ENCODE measurements at regions not wholly inside any gene's neighbourhood (a gene's known extent, or its start where the extent isn't known, plus 50 kb on each side); places are given as distances from the start of the nearest gene placed in this dataset.

GRCh38 chr6:169902604-169903003 lies 151.2 kb downstream of the ERMARD start:
- peaks cover 5% of the 10 kb centered on the region; the same call in 1 of the 2 replicates for H3K9me3 ChIP-seq (ENCODE audit: control insufficient read depth, insufficient read depth, low read depth, low read length)
- no peaks in the 10 kb centered on the region for H3K27me3 ChIP-seq (ENCODE audit: control insufficient read depth, insufficient read depth, low read length)
- H3K9ac ChIP-seq (ENCODE audit: low read length) = no peak overlapping the region
- H3K36me3 ChIP-seq (ENCODE audit: control insufficient read depth, insufficient read depth, low read length) = no peaks in the 10 kb centered on the region
- no peak overlapping the region for H3K27ac ChIP-seq (ENCODE audit: low read depth, low read length)
- H3K4me3 ChIP-seq (ENCODE audit: low read depth, low read length) = no peak overlapping the region
- no peaks in the 10 kb centered on the region for H3K4me1 ChIP-seq (ENCODE audit: control insufficient read depth, insufficient read depth, low read length)

DNA sequence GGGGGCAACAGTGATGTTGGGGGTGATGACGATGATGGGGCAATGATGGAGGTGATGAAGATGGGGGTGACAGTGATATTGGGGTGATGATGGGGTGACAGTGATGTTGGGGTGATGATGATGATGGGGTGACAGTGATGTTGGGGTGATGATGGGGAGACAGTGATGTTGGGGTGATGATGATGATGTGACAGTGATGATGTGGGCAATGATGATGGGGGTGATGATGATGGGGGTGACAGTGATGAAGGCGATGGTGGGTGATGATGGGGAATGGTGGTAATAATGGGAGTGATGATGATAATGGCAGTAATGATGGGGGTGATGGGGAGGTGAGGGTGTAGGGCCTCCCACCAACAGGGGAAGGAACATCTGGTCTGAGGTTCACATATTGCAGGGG lies 150.6 kb downstream of the ERMARD start:
- H3K4me1 ChIP-seq (ENCODE audit: control insufficient read depth, insufficient read depth, low read length) = no peaks in the 10 kb centered on the region

DNA sequence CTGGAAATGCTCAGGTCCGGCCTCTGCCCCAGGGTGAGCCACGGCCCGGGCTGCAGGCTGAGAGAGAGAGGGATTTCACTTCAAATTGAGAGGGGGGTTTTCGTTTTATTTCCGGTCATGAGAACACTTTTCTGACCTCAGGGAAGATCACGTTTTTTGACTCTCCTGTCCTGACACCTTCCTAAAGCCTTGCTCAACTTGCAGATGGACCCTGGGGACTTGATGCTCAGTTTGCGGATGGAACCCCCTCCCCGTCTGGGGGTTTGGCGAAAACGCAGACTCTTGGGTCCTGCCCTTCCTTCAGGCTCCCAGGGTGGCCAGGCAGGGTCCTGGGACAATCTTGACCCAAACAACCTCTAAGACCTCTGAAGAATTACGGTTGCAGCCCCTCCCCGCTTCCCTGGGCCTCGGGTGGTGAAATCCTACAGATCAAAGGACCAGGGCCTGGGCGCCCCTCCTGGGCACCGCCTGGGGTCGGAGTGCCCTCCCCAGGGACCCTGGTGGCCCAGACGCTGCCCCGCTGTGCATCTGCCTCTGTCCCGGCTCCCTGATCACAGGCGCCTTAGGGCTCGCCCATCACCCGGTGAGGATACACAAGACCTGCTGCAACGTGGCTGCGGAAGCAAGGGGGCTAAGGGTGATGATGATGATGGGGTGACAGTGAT lies 148.2 kb downstream of the ERMARD start:
- no peaks in the 10 kb centered on the region for H3K4me1 ChIP-seq (ENCODE audit: control insufficient read depth, insufficient read depth, low read length)
- no peaks in the 10 kb centered on the region for H3K36me3 ChIP-seq (ENCODE audit: control insufficient read depth, insufficient read depth, low read length)
- H3K27ac ChIP-seq (ENCODE audit: low read depth, low read length) = no peak overlapping the region
- H3K9me3 ChIP-seq (ENCODE audit: control insufficient read depth, insufficient read depth, low read depth, low read length) = peaks cover 5% of the 10 kb centered on the region; the same call in 1 of the 2 replicates
- no peaks in the 10 kb centered on the region for H3K27me3 ChIP-seq (ENCODE audit: control insufficient read depth, insufficient read depth, low read length)
- H3K9ac ChIP-seq (ENCODE audit: low read length) = no peak overlapping the region
- H3K4me3 ChIP-seq (ENCODE audit: low read depth, low read length) = no peak overlapping the region

More for the DNA sequence above, 150.6 kb downstream of the ERMARD start:
- no peaks in the 10 kb centered on the region for H3K36me3 ChIP-seq (ENCODE audit: control insufficient read depth, insufficient read depth, low read length)
- no peak overlapping the region for H3K27ac ChIP-seq (ENCODE audit: low read depth, low read length)
- H3K9me3 ChIP-seq (ENCODE audit: control insufficient read depth, insufficient read depth, low read depth, low read length) = peaks cover 5% of the 10 kb centered on the region; the same call in 1 of the 2 replicates
- no peaks in the 10 kb centered on the region for H3K27me3 ChIP-seq (ENCODE audit: control insufficient read depth, insufficient read depth, low read length)
- no peak overlapping the region for H3K4me3 ChIP-seq (ENCODE audit: low read depth, low read length)
- H3K9ac ChIP-seq (ENCODE audit: low read length) = no peak overlapping the region

- no peak overlapping the region for H3K27ac ChIP-seq (ENCODE audit: low read depth, low read length)
Observed at GRCh38 chr6:169898788-169899480, 147.5 kb downstream of the ERMARD start.

GRCh38 chr6:169897601-169898358 lies 146.4 kb downstream of the ERMARD start:
- Histone ChIP-seq H3K4me1 (ENCODE audit: control insufficient read depth, insufficient read depth, low read length) (no peaks in the 10 kb centered on the region), H3K9me3 (ENCODE audit: control insufficient read depth, insufficient read depth, low read depth, low read length) (peaks cover 5% of the 10 kb centered on the region; the same call in 1 of the 2 replicates), H3K27ac (ENCODE audit: low read depth, low read length) (no peak overlapping the region), H3K27me3 (ENCODE audit: control insufficient read depth, insufficient read depth, low read length) (no peaks in the 10 kb centered on the region), H3K9ac (ENCODE audit: low read length) (no peak overlapping the region), H3K4me3 (ENCODE audit: low read depth, low read length) (no peak overlapping the region), H3K36me3 (ENCODE audit: control insufficient read depth, insufficient read depth, low read length) (no peaks in the 10 kb centered on the region)

More at GRCh38 chr6:169898788-169899480, 147.5 kb downstream of the ERMARD start:
- H3K36me3 ChIP-seq (ENCODE audit: control insufficient read depth, insufficient read depth, low read length) = no peaks in the 10 kb centered on the region
- peaks cover 5% of the 10 kb centered on the region; the same call in 1 of the 2 replicates for H3K9me3 ChIP-seq (ENCODE audit: control insufficient read depth, insufficient read depth, low read depth, low read length)
- H3K4me3 ChIP-seq (ENCODE audit: low read depth, low read length) = no peak overlapping the region
- no peaks in the 10 kb centered on the region for H3K4me1 ChIP-seq (ENCODE audit: control insufficient read depth, insufficient read depth, low read length)
- H3K9ac ChIP-seq (ENCODE audit: low read length) = no peak overlapping the region
- no peaks in the 10 kb centered on the region for H3K27me3 ChIP-seq (ENCODE audit: control insufficient read depth, insufficient read depth, low read length)

DNA sequence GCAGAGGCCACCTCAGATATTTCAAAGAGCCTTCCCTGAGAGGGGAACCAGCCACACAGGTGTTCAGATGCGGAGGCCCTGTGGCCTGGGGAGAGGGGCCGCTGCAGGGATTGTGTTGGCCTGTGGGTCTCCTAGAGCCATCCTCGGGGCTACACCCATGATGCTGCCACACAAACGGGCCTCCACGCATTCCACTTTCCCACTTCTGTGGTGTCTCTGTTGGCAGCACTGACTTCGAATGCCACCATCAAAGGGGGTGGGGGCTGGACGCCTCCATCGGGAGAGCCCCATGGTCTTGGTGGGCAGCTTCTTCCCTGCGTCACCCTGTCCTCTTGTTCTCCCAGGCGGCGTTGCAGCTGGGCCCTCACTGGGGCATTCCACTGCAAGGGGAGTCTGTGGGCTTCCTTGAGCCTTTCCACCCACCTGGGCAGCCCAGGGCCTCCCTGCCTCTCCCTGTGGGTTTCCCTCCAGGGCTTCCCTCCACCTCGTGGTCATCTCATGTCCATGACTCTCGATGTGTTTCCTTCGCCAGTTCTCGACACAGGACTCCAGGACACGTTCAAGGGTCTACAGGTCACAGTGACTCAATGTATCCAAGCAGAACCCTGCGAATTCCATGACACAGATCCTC lies 145.5 kb downstream of the ERMARD start:
- Histone ChIP-seq H3K4me1 (ENCODE audit: control insufficient read depth, insufficient read depth, low read length) (no peaks in the 10 kb centered on the region), H3K9me3 (ENCODE audit: control insufficient read depth, insufficient read depth, low read depth, low read length) (peaks cover 11% of the 10 kb centered on the region), H3K9ac (ENCODE audit: low read length) (no peak overlapping the region), H3K27me3 (ENCODE audit: control insufficient read depth, insufficient read depth, low read length) (peaks cover 1% of the 10 kb centered on the region; the same call in 1 of the 2 replicates), H3K27ac (ENCODE audit: low read depth, low read length) (no peak overlapping the region), H3K4me3 (ENCODE audit: low read depth, low read length) (no peak overlapping the region), H3K36me3 (ENCODE audit: control insufficient read depth, insufficient read depth, low read length) (no peaks in the 10 kb centered on the region)

GRCh38 chr6:169895926-169896761 lies 144.7 kb downstream of the ERMARD start:
- H3K9me3 ChIP-seq (ENCODE audit: control insufficient read depth, insufficient read depth, low read depth, low read length) = peaks cover 17% of the 10 kb centered on the region
- no peaks in the 10 kb centered on the region for H3K36me3 ChIP-seq (ENCODE audit: control insufficient read depth, insufficient read depth, low read length)
- no peak overlapping the region for H3K4me3 ChIP-seq (ENCODE audit: low read depth, low read length)
- H3K27ac ChIP-seq (ENCODE audit: low read depth, low read length) = no peak overlapping the region
- H3K4me1 ChIP-seq (ENCODE audit: control insufficient read depth, insufficient read depth, low read length) = no peaks in the 10 kb centered on the region
- H3K9ac ChIP-seq (ENCODE audit: low read length) = no peak overlapping the region
- H3K27me3 ChIP-seq (ENCODE audit: control insufficient read depth, insufficient read depth, low read length) = peaks cover 6% of the 10 kb centered on the region; the same call in 1 of the 2 replicates

DNA sequence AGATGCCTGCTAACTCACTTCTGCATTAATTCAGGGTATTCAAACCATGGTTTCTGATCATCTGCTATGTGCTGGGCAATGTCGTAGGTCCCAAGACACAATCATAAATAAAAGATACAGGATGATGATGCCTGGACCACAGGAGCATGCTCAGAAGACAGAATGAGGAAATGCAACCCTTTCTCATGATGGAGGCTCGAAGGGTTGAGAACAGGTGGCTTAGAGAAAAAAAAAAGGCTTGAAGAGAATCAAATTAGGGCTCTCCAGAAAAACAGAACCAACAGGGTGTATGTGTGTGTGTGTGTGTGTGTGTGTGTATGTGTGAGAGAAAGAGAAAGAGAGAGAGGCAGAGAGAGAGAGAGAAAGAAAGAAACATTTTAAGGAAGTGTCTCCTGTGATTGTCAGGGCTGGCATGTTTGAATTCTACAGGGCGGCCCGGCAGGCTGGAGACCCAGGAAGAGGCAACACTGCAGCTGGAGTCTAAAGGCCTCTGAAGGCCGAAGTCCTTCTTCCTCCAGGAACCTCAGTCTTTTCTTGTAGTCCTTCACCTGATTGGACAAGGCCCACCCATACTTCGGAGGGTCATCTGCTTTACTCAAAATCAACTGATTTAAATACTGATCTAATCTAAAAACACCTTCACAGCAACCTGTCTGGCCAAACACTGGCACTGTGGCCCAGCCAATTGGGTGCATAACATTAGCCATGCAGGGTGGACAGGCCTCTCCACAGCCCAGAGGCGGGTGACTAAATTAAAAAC lies 143.8 kb downstream of the ERMARD start:
- Histone ChIP-seq H3K36me3 (ENCODE audit: control insufficient read depth, insufficient read depth, low read length) (no peaks in the 10 kb centered on the region), H3K4me1 (ENCODE audit: control insufficient read depth, insufficient read depth, low read length) (no peaks in the 10 kb centered on the region), H3K9me3 (ENCODE audit: control insufficient read depth, insufficient read depth, low read depth, low read length) (peaks cover 19% of the 10 kb centered on the region), H3K27me3 (ENCODE audit: control insufficient read depth, insufficient read depth, low read length) (peaks cover 6% of the 10 kb centered on the region; the same call in 1 of the 2 replicates), H3K27ac (ENCODE audit: low read depth, low read length) (no peak overlapping the region), H3K4me3 (ENCODE audit: low read depth, low read length) (no peak overlapping the region), H3K9ac (ENCODE audit: low read length) (no peak overlapping the region)

DNA sequence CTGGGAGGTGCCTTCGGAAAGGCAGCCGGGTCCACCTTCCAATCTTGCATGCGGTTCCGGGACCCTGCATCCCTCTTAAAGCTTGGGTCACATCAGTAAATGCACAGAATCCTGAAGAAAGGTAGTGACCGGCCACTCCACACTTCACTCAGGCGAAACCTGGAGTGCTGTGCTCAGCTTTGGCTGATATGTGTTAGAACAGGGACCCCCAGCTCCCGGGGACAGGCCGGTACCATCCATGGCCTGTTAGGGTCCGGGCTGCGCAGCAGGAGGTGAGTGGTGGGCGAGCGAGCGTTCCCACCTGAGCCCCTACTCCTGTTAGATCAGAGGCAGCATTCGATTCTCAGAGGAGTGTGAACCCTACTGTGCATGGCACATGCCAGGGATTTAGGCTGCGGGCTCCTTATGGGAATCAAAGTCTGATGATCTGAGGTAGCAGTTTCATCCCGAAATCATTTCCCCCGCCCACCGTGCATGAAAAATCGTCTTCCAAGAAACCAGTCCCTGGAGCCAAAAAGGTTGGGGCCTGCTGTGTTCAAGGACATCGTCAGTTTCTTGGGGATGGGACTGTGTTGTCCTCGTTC lies 143.0 kb downstream of the ERMARD start:
- Histone ChIP-seq H3K9ac (ENCODE audit: low read length) (no peak overlapping the region), H3K4me1 (ENCODE audit: control insufficient read depth, insufficient read depth, low read length) (no peaks in the 10 kb centered on the region), H3K27ac (ENCODE audit: low read depth, low read length) (no peak overlapping the region), H3K27me3 (ENCODE audit: control insufficient read depth, insufficient read depth, low read length) (peaks cover 6% of the 10 kb centered on the region; the same call in 1 of the 2 replicates), H3K4me3 (ENCODE audit: low read depth, low read length) (no peak overlapping the region), H3K36me3 (ENCODE audit: control insufficient read depth, insufficient read depth, low read length) (no peaks in the 10 kb centered on the region), H3K9me3 (ENCODE audit: control insufficient read depth, insufficient read depth, low read depth, low read length) (peaks cover 19% of the 10 kb centered on the region)
